CD4-positive, alpha-beta T cell treated with Interleukin-6 at 100 ng/mL for 8 hours (primary cell): ENCODE measurements at regions not wholly inside any gene's neighbourhood (a gene's known extent, or its start where the extent isn't known, plus 50 kb on each side); places are given as distances from the start of the nearest gene placed in this dataset.

Source experiments
- DNase-seq: peaks from one replicate; pipeline ENCODE4 v3.0.0-alpha.2; 2020; ENCODE audit warnings: mixed read lengths, low spot score

DNA sequence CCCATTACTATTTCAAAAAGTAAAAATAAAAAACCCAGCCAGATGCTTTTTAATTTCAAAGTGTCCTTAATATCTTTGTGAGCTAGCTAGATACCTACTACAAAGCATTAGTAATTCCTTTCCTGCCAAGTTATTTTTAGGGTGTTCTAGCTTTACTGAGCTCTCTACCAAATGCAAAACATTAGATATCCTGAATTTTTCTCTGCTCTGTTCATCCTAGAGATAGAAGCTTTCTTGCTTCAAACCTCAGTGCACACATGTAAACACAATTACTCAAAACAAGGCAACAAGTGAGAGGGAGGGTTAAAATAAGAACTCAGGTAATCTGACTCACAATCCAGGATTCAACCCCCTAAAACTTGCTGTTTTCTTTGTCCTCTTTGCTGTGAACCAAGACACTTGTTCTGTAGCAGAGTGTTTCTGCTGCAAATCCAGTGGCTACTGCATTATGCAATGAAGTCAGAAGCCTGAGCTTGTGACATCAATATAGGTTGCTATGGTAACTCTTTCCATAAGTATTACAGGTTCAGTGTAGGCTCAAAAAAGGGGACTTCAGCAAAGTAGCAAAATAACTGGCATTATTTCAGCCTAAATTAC, 72.6 kb upstream of the STXBP5 start:
- no peak for DNase-seq

DNA sequence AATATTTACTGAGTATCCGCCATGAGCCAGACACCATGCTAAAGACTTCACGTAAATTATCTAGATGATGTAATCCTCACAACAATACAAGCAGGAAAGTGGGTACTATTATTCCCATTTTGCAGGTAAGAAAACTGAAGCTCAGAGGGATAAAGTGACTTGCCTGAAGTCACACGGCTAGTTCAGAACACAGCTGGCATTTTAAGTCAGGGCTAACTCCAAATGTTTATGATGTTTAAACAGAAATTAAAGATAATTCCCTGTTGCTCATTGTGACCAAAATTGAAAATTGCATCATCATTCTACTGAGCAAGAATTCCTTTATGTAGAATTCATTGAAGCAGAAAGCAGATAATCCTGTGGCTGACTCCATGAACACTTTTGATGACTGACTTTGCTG, 71.3 kb upstream of the STXBP5 start:
- no peak for DNase-seq

DNA sequence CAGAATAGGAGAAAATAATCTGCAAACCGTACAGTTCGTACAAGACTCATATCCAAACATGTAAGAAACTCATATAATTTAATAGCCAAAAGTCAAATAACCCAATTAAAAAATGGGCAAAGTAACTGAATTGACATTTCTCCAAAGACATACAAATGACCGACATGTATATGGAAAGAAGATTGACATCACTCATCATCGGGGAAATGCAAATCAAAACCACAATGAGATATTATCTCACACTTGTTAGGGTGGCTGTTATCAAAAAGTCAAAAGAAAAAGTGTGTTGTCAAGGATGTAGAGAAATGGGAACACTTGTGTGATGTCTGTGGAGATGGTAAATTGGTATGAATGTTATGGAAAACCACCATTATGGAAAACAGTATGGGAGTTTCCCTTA, 70.5 kb upstream of the STXBP5 start:
- DNase-seq: no peak

DNA sequence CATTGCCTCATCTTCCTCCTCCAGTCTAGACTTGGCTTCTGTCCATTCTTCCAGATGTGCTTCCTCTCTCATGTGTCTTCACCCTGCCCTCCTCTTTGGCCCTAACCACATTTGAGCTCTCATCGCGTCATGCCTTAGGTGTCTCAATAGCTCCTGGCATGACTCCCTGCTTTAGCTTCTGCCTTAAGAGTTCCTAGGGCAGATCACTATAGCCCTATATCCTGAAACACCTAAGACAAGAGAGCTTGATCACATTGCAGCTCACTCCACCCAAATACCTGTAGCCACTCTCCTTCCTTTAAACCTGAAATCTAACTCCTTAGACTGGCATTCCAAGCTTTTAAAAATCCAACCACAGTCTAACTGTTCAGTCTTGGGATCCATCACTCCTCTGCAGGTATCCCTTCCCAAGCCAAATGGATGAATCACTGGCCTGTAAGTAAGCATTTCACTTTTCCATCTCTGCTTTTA, 69.0 kb upstream of the STXBP5 start:
- no peak for DNase-seq

DNA sequence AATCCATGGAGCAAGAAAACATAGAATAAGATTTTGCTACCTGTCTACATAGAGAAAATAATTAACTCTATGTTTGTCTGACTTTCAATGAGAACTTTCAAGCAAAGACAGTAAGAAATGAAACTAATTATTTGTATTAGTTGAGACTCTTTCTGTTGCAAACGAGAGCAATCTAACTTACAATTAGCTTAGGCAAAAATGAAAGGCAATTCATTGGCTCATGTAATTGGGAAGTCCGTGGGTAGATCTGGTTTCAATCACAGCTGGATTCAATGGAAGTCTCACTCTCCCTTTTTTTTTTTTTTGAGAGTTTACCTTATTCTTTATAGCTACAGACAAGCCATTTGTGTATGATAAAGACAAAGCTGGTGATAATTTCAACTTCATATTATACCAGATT, 68.2 kb upstream of the STXBP5 start:
- DNase-seq: no peak

DNA sequence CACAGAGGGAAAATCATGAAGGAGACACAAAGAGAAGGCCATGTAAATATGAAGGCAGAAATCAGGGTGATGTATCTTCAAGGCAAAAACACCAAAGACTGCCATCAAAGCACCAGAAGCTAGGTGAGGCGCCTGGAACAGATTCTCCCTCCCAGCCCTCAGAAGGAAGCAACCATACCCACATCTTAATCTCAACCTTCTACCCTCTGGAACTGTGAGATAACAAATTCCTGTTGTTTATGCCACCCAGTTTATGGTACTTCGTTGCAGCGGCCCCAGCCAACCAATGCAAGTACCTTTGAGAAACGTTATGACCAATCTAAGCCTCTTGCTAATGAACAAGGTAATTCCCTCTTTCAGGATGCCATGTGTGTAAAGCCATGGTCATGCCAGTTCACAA, 66.2 kb upstream of the STXBP5 start:
- no peak for DNase-seq

DNA sequence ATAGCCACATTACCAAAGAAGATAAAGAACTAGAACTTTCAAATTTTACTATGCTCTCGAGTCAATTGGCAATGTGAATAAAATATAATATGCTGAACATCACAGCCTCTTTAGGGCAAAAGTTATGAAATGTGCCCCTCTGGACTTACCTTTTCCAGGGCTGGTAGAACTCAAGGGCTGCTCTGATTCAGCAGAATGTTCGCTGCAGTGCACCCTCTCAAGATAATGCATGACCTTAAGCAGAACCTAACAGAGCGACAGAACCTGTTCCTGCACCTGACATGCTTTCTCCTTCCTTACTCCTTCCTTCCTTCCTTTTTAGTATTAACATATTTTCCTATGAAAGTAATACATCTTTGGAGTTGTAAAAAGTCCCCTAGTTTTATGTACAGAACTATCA, 65.4 kb upstream of the STXBP5 start:
- no peak for DNase-seq

DNA sequence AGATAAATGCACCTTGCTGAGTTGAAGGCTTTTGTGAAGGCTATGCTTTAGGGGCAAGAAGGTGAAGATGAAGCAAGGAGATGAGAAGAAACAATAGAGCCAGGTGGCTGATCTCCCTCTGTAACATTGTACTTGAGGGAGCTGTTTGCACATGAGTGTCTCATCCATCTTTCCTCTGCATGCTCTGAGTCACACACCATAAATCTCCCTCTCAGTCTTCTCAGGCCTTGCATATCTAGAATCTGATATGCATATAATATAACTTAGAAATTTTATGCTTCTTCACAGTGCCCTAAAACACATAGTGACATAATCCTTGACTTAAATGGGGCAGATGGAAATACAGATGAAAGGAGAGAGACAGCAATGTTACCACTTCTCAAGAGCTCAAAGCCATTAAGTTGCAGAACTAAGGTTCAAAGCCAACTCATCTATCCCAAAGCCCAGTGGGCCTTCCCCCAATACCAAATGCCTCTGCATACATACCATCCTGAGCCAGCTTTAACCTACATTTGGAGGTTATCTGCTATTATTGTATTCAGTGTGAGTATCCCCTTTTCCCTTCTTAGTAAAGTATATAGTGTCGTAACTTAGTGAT, 62.4 kb upstream of the STXBP5 start:
- DNase-seq: no peak

DNA sequence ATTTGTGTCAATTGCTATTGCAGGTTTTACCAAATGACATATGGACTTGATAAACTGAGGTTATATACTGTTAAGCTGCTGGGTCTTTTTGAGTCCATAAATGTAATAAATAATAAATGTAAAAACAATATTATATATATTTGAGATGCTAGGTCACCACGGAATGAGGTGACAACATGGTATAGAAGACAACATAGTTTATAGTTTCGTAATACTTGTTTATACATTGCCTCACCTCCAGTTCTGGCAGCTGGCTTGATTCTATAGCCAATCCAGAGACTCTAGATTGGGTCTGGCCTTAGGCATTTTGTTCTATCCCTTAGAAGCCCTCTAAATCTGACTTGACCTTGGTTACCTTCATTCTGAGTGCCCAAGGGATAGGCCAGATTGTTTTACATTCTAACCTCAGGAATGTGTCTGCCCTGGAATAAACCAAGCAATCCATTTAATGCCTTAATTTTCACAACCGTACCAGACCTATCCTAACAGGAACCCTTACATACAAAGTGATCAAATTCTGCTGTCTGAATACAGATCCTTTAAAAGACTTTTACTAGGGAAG, 61.5 kb upstream of the STXBP5 start:
- DNase-seq: no peak

DNA sequence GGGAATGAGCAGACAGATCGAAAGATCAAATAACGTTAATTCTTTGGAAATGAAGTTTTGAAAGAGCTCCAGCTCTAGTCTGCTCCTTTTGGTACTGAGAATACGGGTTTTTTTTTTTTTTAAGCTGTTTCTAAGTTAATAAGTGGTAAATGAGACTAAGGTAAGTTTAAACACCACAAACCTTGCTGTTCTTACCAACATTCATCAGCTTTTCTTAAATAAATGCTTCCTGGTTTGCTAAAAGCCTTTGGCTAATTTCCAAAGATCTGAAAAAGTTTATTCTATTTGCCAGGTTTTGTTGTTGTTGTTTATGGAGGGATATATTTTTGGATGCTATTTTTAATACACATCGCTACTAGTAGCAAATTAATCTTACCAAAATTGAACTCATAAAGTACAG, 55.1 kb upstream of the STXBP5 start:
- DNase-seq: no peak

DNA sequence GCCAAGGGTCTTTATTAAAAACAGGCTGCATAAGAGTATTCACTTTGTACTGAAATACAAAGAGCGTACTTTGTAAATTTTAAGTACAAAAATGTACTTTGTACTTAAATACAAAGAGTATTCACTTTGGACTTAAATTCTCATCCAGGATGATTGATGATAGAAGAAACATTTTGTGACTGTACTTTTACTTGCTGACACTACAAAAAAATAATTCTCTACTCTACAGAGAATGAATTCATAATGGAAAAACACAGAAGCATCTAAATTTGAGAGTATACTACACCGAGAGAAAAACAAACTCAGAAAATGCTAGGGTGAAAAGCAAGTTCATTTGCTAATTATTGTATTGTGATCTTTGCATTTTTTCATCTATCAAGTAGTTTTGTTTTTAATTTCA, 54.4 kb upstream of the STXBP5 start:
- no peak for DNase-seq

DNA sequence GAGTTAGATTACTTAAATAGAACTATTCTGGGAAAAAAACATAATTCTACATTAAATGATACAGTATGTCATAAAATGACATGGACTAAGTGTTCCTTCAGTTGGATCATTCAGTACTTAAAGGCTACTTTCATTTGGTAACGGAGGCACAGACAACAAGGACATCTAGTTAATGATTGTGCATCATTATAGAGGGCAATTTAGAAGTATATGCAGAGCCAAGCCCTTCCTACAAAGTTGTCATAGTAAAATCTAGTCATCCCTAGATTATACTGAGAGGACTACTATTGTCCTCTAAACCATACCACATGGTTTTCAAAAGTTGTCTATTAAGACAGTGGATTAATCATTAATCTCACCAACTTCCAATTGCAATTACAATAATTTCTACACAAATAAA, 53.9 kb upstream of the STXBP5 start:
- no peak for DNase-seq
